H1 (cell line): ENCODE measurements at regions not wholly inside any gene's neighbourhood (a gene's known extent, or its start where the extent isn't known, plus 50 kb on each side); places are given as distances from the start of the nearest gene placed in this dataset.

Experiments
- CTCF ChIA-PET: fragments of 300-600 bp; sonication (Branson Sonifier 250); formaldehyde crosslinking; loops from one replicate; lab custom pipeline; 2021; ENCODE audit not compliant: partially characterized antibody; lab: Charles Lee
- POLR2A ChIA-PET: fragments of 300-600 bp; sonication (Branson Sonifier 250); formaldehyde crosslinking; loops from one replicate; lab custom pipeline; 2021; ENCODE audit warnings: inconsistent platforms; ENCODE audit not compliant: partially characterized antibody; lab: Charles Lee
- DNase-seq, 2 experiments: peaks; one replicate each; pipeline versions ENCODE4 v3.0.0 to v3.0.0-alpha.2; 2010 to 2022; ENCODE audit warnings: low spot score in 2 of 2, low read depth in 1 of 2, mixed read lengths in 1 of 2
- FAIRE-seq: peaks from 2 replicates; lab custom pipeline; 2011; peaks lifted over from hg19 to GRCh38; lab: Jason Lieb, UNC
- H2AFZ ChIP-seq: 2 replicates; pipeline ENCODE4 v1.8.1; 2012; ENCODE audit warnings: low read length, inconsistent platforms
- H2AK5ac ChIP-seq: 2 replicates; pipeline ENCODE4 v1.6.1; 2013; ENCODE audit warnings: low read depth, low read length
- H2BK120ac ChIP-seq: replicated peaks from 2 replicates; pipeline ENCODE3; 2013; ENCODE audit warnings: low read depth, low read length, inconsistent platforms
- H2BK12ac ChIP-seq: 2 replicates; pipeline ENCODE4 v1.6.1; 2013; ENCODE audit warnings: low read depth, low read length
- H2BK15ac ChIP-seq: 2 replicates; pipeline ENCODE4 v1.6.1; 2013; ENCODE audit warnings: low read length
- H2BK20ac ChIP-seq: 2 replicates; pipeline ENCODE4 v1.6.1; 2013; ENCODE audit warnings: low read length
- H2BK5ac ChIP-seq: 2 replicates; pipeline ENCODE4 v1.6.1; 2013; ENCODE audit warnings: low read depth, low read length
- H3K14ac ChIP-seq: 2 replicates; pipeline ENCODE4 v1.6.1; 2013; ENCODE audit warnings: inconsistent platforms; ENCODE audit not compliant: insufficient read length
- H3K18ac ChIP-seq: 2 replicates; pipeline ENCODE4 v1.6.1; 2013; ENCODE audit warnings: low read length; ENCODE audit errors: extremely low read depth
- H3K23ac ChIP-seq: 2 replicates; pipeline ENCODE4 v1.6.1; 2013; ENCODE audit warnings: inconsistent platforms; ENCODE audit not compliant: insufficient read length
- H3K23me2 ChIP-seq: 2 replicates; pipeline ENCODE4 v1.6.1; 2013; ENCODE audit warnings: low read depth, low read length
- H3K27ac ChIP-seq: 2 replicates; pipeline ENCODE4 v1.6.1; 2011; ENCODE audit warnings: low read depth, low read length, inconsistent platforms
- H3K27me3 ChIP-seq, 4 experiments: replicated peaks in 1 of 4; 1 replicate in 1 of 4; 2 replicates in 3 of 4; pipeline versions ENCODE4 v1.6.1 to v1.8.1; 2011 to 2013; ENCODE audit warnings: low read length in 3 of 4, mild to moderate bottlenecking in 3 of 4, inconsistent platforms in 2 of 4, mixed read lengths in 2 of 4, moderate library complexity in 1 of 4; ENCODE audit not compliant: control insufficient read depth in 3 of 4, insufficient read depth in 3 of 4; ENCODE audit errors: extremely low read depth in 1 of 4
- H3K36me3 ChIP-seq, 4 experiments: 2 replicates each; pipeline versions ENCODE4 v1.6.1 to v1.8.1; 2011 to 2013; ENCODE audit warnings: mild to moderate bottlenecking in 4 of 4, low read length in 3 of 4, moderate library complexity in 2 of 4, control low read depth in 1 of 4, inconsistent platforms in 1 of 4; ENCODE audit not compliant: insufficient read depth in 4 of 4, control insufficient read depth in 2 of 4
- H3K4ac ChIP-seq: replicated peaks from 2 replicates; pipeline ENCODE3; 2013; ENCODE audit warnings: low read length, low read depth, mixed read lengths, inconsistent platforms; ENCODE audit not compliant: insufficient read length
- H3K4me1 ChIP-seq, 4 experiments: replicated peaks in 1 of 4; 1 replicate in 1 of 4; 2 replicates in 3 of 4; pipeline versions ENCODE4 v1.6.1 to v1.8.1; 2011 to 2013; ENCODE audit warnings: low read length in 3 of 4, inconsistent platforms in 2 of 4, mixed read lengths in 1 of 4; ENCODE audit not compliant: insufficient read depth in 4 of 4, control insufficient read depth in 3 of 4
- H3K4me2 ChIP-seq, 2 experiments: 2 replicates each; pipeline versions ENCODE4 v1.6.1 to v1.8.1; 2011 to 2013; ENCODE audit warnings: low read depth in 2 of 2, low read length in 2 of 2, control low read depth in 1 of 2, inconsistent platforms in 1 of 2, mild to moderate bottlenecking in 1 of 2; ENCODE audit not compliant: insufficient read depth in 1 of 2
- H3K4me3 ChIP-seq, 4 experiments: fragments of 200-600, 300-600 bp in 1 of 4; sonication (generic), shearing (Covaris generic), sonication (Bioruptor Twin) in 1 of 4; 2 replicates each; pipeline versions ENCODE4 v1.5.1 to v1.8.1; 2011 to 2016; ENCODE audit warnings: low read length in 4 of 4, low read depth in 3 of 4, control low read depth in 2 of 4, inconsistent platforms in 2 of 4, mild to moderate bottlenecking in 2 of 4, mixed read lengths in 1 of 4, moderate library complexity in 1 of 4; ENCODE audit not compliant: insufficient read depth in 2 of 4; ENCODE audit errors: extremely low read depth in 1 of 4
- H3K56ac ChIP-seq: replicated peaks from 2 replicates; pipeline ENCODE3; 2013; ENCODE audit warnings: low read depth, mild to moderate bottlenecking, mixed read lengths, low read length, inconsistent platforms; ENCODE audit not compliant: insufficient read length
- H3K79me1 ChIP-seq: 2 replicates; pipeline ENCODE4 v1.6.1; 2013; ENCODE audit warnings: low read depth, low read length, control low read depth
- H3K79me2 ChIP-seq, 2 experiments: 2 replicates each; pipeline versions ENCODE4 v1.6.1 to v1.8.1; 2012 to 2013; ENCODE audit warnings: low read length in 2 of 2, mild to moderate bottlenecking in 2 of 2, inconsistent platforms in 1 of 2; ENCODE audit not compliant: insufficient read depth in 2 of 2, control insufficient read depth in 1 of 2
- H3K9ac ChIP-seq, 4 experiments: replicated peaks in 1 of 4; 1 replicate in 1 of 4; 2 replicates in 3 of 4; pipeline versions ENCODE4 v1.6.1 to v1.8.1; 2011 to 2013; ENCODE audit warnings: low read depth in 3 of 4, low read length in 3 of 4, control low read depth in 2 of 4, mild to moderate bottlenecking in 2 of 4, moderate library complexity in 2 of 4, inconsistent platforms in 1 of 4; ENCODE audit errors: extremely low read depth in 1 of 4
- H3K9me3 ChIP-seq, 2 experiments: 2 replicates each; pipeline versions ENCODE4 v1.6.1 to v1.8.1; 2012 to 2013; ENCODE audit warnings: mild to moderate bottlenecking in 2 of 2, moderate library complexity in 2 of 2, control low read depth in 1 of 2, inconsistent platforms in 1 of 2, low read depth in 1 of 2, low read length in 1 of 2, mixed read lengths in 1 of 2; ENCODE audit not compliant: insufficient read depth in 2 of 2
- H4K20me1 ChIP-seq, 2 experiments: replicated peaks in 1 of 2; 2 replicates each; pipeline versions ENCODE3 to v1.8.1; 2011 to 2013; ENCODE audit warnings: inconsistent platforms in 2 of 2, low read length in 2 of 2, mild to moderate bottlenecking in 1 of 2; ENCODE audit not compliant: insufficient read depth in 2 of 2, control insufficient read depth in 1 of 2
- H4K5ac ChIP-seq: 2 replicates; pipeline ENCODE4 v1.6.1; 2013; ENCODE audit warnings: low read length, low read depth, mixed read lengths, inconsistent platforms; ENCODE audit not compliant: insufficient read length
- H4K8ac ChIP-seq: 2 replicates; pipeline ENCODE4 v1.8.0; 2013; ENCODE audit warnings: mild to moderate bottlenecking, moderate library complexity, low read length, inconsistent platforms; ENCODE audit not compliant: insufficient read depth; ENCODE audit errors: extremely low read depth
- H4K91ac ChIP-seq: replicated peaks from 2 replicates; pipeline ENCODE3; 2013; ENCODE audit warnings: low read length, mixed read lengths, inconsistent platforms; ENCODE audit not compliant: insufficient read length
- CBX5 ChIP-seq: fragments of 300-800, 300-1000 bp; sonication (generic); IDR thresholded peaks from 2 replicates; pipeline ENCODE4 v1.7.1; 2016; ENCODE audit warnings: antibody characterized with exemption, low read length, low read depth
- CEBPB ChIP-seq: IDR thresholded peaks from 2 replicates; pipeline ENCODE4 v1.6.1; 2012; ENCODE audit warnings: low read depth, low read length
- E2F6 ChIP-seq: IDR thresholded peaks from 2 replicates; pipeline ENCODE4 v1.6.1; 2012; ENCODE audit warnings: inconsistent platforms
- HDAC2 ChIP-seq, 2 experiments: fragments of 300-600 bp in 1 of 2; sonication (generic) in 1 of 2; IDR thresholded peaks; 2 replicates each; pipeline ENCODE4 v1.6.1; 2011 to 2012; ENCODE audit warnings: low read depth in 2 of 2, low read length in 2 of 2, mild to moderate bottlenecking in 2 of 2, moderate library complexity in 2 of 2, borderline replicate concordance in 1 of 2, inconsistent platforms in 1 of 2
- JUND ChIP-seq: IDR thresholded peaks from 2 replicates; pipeline ENCODE4 v1.6.1; 2011; ENCODE audit warnings: mild to moderate bottlenecking, improper control_type of control experiment, low read length
- PHF8 ChIP-seq: fragments of 200-600 bp; sonication (generic); conservative IDR thresholded peaks from 2 replicates; pipeline ENCODE4 v1.7.1; 2012; ENCODE audit warnings: low read depth, mild to moderate bottlenecking, inconsistent platforms, low read length, moderate library complexity
- RXRA ChIP-seq: IDR thresholded peaks from 2 replicates; pipeline ENCODE4 v1.6.1; 2011; ENCODE audit warnings: low read depth, mild to moderate bottlenecking, low read length, moderate library complexity; ENCODE audit not compliant: insufficient read depth
- TCF12 ChIP-seq: IDR thresholded peaks from 2 replicates; pipeline ENCODE4 v1.6.1; 2011; ENCODE audit warnings: low read depth, mild to moderate bottlenecking, low read length
- WGBS, 2 experiments: shearing (Covaris generic) in 1 of 2; methylation state at CpG; one replicate each; pipeline versions ENCODE4 v1.1.6 to v1.1.7; 2013 to 2015; ENCODE audit warnings: low lambda C conversion rate in 2 of 2, mixed read lengths in 2 of 2, inconsistent platforms in 1 of 2, low coverage in 1 of 2, missing lambda C conversion rate in 1 of 2; ENCODE audit not compliant: insufficient replicate concordance in 2 of 2, insufficient coverage in 1 of 2, insufficient read length in 1 of 2; ENCODE audit errors: extremely low coverage in 1 of 2, missing lambda C conversion rate in 1 of 2; 5-methylcytosine and 5-hydroxymethylcytosine counted together

GRCh38 chr2:123747326-123747725, 277.8 kb upstream of the CNTNAP5 start:
- DNase-seq, result no peak
- 92% methylated on average over 2 of the region's 2 CpGs; no CpG with 5 or more reads in 1 of the 2 experiments for WGBS, 2 experiments
- H4K91ac ChIP-seq, result no peak overlapping the region
- H3K4ac ChIP-seq, result no peak overlapping the region
- H2BK12ac ChIP-seq, result no peak overlapping the region
- POLR2A ChIA-PET, result no interaction called here
- no peak overlapping the region for H4K8ac ChIP-seq
- H3K4me3 ChIP-seq, result no peak overlapping the region
- no peak overlapping the region for H2BK120ac ChIP-seq
- H3K4me2 ChIP-seq, result no peak overlapping the region
- no peak overlapping the region for H2BK20ac ChIP-seq
- no peak overlapping the region for H2AFZ ChIP-seq
- H3K79me2 ChIP-seq, result no peaks in the 10 kb centered on the region
- H3K27ac ChIP-seq, result no peak overlapping the region
- H3K18ac ChIP-seq, result no peak overlapping the region
- no peak overlapping the region for H3K14ac ChIP-seq
- H3K79me1 ChIP-seq, result no peaks in the 10 kb centered on the region
- no peak overlapping the region for H3K23ac ChIP-seq
- H3K9ac ChIP-seq, result no peak overlapping the region
- no peaks in the 10 kb centered on the region for H3K27me3 ChIP-seq
- no peaks in the 10 kb centered on the region for H3K9me3 ChIP-seq
- no peaks in the 10 kb centered on the region for H3K4me1 ChIP-seq
- H2BK5ac ChIP-seq, result no peak overlapping the region
- no peaks in the 10 kb centered on the region for H3K23me2 ChIP-seq
- H4K5ac ChIP-seq, result no peak overlapping the region
- no peak overlapping the region for H2AK5ac ChIP-seq
- FAIRE-seq, result no peak
- no peak overlapping the region for H2BK15ac ChIP-seq
- no peak overlapping the region for H3K56ac ChIP-seq
- CTCF ChIA-PET, result no interaction called here
- H3K36me3 ChIP-seq, result no peaks in the 10 kb centered on the region
- H4K20me1 ChIP-seq, result no peaks in the 10 kb centered on the region
- no peak for TF ChIP-seq JUND
- no peak for TF ChIP-seq PHF8
- no peak for TF ChIP-seq E2F6
- no peak for TF ChIP-seq HDAC2 (IDR thresholded peaks at IDR 0.05; ENCODE audit: borderline replicate concordance in 1 of 2, low read depth in 2 of 2, low read length in 2 of 2)
- TF ChIP-seq CBX5, result no peak
- no peak for TF ChIP-seq CEBPB
- no peak for TF ChIP-seq TCF12
- no peak for TF ChIP-seq RXRA
